HG03558 (cell line): ENCODE measurements at regions not wholly inside any gene's neighbourhood (a gene's known extent, or its start where the extent isn't known, plus 50 kb on each side); places are given as distances from the start of the nearest gene placed in this dataset.

Experiments
- ATAC-seq: cut with Tn5 transposase; IDR thresholded peaks from one replicate; pipeline ENCODE4 v1.9.1; 2021; ENCODE audit warnings: moderate number of reproducible peaks; ENCODE audit not compliant: unreplicated experiment; ENCODE audit errors: extremely low read depth

GRCh38 chr7:106606120-106606519 is 54.8 kb downstream of the CCDC71L start:
- ATAC-seq = no peak

DNA sequence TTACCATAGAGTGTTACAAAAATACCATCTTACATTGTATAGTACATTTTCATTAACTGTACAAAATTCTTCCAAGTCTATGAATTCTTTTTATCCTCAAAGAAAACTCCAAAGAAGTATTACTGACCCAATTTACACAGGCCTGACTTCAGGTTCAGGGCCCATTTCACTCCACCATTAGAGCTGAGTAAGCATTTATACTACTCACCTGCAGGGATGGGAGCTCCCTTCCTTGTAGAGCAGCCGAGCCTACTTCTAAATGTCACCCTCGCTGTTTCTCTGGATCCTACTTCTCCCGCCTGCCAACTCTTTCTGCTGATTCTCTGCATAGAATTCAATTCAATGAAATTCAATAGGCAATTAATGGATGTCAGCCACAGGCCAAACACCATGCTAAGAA is 56.0 kb downstream of the CCDC71L start:
- ATAC-seq = no peak

- ATAC-seq = no peak
Measured at GRCh38 chr7:106604303-106604924, 56.5 kb downstream of the CCDC71L start.

DNA sequence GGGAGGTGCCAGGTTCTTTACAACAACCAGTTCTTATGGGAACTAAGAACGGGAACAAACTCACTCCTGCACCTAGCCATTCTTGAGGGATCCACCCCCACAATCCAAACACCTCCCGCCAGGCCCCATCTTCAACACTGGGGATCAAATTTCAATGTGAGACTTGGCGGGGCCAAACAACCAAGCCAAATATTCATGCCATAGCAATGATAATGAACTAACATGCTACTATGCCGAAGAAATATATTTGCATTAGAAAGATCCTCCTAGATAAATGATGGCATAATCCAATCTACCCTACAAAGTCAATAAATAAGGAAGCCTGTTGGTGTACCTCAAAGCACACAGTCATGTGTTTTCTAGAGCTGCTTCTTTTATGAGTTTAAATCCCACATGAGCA is 57.6 kb downstream of the CCDC71L start:
- no peak for ATAC-seq

DNA sequence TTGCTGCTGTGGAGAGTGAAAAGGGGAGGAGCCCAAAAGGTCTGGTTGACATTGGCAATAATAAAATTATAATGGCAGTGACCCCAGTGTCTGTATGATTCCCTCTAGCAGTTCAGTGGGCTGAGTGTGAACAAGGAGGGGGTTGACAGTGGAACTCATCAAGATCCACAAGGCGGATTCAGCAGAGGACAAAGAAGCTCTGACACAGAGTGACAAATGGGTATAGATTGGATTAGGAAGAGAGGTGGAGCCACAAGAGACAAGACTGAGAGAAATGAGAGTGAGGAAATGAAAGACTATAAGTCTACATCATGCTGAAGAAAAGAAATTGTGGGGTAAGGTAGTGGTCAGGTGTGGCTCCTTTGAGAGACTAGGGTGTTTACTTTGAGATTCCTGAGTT is 58.9 kb downstream of the CCDC71L start:
- no peak for ATAC-seq

DNA sequence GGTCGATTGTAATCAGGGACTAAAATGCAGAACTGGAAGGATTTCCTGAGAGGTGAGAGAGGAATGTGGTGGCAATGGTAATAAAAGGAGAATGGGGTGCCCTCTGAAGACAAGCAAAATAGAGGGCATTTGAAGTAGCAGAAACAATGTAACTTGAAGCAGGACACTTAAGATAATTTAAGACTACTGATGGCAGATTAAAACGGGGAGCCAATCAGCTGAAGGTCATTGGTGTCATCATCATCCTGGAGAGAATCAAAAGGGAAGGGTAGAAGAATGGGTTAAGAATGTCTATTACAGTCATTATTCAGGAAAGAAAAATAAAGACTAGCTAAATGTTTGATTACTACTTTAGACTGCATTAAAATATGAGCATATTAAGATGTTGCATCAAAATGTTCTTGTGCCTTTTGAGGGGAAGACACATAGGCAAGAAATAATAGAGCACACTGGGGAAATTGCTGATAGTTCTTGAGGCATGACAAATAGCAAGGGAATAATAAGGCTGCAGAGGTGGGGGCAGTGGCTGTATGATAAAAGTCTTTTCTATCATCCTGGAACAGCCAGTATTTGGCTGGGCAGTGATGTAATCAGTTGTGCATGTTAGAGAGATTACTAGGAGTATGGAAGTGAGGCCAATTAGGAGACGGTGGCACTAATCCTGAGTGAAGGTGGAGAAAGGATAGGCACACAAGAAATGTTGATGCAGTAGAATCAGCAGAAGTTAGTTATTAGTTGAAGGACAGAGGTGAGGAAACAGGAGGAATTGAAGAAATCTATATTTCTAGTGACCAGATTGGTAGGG is 60.2 kb downstream of the CCDC71L start:
- ATAC-seq = no peak

DNA sequence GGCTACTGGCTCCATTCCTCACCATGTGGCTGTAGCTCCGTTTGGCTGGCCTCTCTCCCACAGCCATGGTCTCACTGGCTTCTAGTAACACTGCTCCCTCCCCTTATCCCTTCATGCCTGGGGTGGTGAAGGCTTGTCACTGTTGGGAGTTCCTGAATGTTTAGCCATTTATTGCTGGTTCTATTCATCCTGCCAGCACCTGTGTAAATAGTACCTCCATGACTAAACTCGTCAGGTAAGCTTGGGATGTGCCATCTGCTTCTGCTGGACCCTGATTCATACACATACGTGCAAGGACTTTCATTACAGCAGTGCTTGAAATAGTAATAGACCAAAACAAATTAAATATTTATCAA is 61.6 kb downstream of the CCDC71L start:
- no peak for ATAC-seq

GRCh38 chr7:106598663-106599342 is 62.2 kb downstream of the CCDC71L start:
- ATAC-seq = peak; percentile 93

DNA sequence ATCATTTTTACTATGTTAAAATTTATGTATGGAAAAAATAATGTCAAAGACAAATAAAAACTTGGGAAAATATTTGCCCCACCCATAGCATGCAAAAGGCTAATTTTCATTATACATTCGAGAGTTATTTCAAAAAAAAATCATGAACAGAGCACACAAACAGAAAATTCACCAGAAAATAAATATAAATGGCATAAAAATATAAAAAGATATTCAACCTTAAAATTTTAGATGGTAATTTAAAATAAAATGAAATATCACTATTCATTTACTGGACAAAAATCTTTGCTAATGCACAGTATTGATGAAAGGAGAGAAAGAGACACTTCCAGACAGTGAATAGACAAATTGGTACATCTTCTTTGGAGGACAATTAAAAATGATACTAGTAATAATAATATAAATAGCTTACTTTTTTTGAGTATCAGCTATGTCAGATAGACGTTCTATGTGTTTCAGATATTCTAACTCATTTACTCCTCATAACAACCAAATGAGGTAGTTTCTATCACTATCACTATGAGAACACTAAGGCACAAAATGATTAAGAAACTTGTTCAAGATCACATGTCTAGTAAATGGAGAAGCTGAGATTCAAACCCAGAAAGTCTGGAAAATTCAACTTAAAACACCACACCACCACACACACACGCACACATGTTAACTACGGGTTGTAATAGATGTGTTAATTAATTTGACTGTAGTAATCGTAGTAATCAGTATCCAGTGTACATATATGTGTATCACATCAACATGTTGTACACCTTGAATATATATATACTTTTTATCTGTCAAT is 63.0 kb downstream of the CCDC71L start:
- ATAC-seq = no peak

GRCh38 chr7:106597014-106597413 is 63.9 kb downstream of the CCDC71L start:
- no peak for ATAC-seq

DNA sequence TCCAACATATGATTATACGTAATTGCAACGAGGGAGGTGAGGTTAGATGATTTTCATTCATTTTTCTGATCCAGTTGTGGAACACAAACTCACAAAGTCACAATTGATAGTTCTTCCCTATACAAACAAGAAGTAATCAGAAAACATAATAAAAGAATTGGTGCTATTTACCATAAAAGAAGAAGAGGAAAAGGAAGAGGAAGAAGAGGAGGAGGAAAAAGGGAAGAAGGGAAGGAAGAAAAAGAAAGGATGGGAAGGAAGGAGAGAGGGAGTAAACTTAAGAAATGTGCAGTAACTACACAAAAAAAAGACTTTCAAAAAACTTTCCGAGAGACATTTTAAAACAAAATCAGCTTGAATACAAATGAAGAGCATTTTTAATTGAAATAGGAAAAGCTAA is 65.0 kb downstream of the CCDC71L start:
- no peak for ATAC-seq

DNA sequence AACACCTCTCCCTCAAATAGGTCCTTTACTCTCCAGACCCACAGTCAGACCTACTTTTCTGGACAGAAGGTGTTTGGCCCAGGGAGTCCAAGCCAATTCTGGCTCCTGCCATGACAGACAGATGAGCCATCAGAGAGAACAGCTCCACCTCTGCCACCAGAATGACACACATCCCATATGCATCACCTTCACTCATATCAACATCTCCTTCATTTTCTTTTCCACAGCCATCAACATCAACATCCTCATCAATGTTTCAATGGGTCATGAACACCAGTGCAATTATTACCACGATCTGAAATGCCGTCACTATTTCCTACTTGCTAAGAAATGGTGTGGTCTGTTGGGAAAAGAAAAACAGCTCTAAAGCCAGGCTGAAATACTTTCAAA is 67.9 kb downstream of the CCDC71L start:
- no peak for ATAC-seq

DNA sequence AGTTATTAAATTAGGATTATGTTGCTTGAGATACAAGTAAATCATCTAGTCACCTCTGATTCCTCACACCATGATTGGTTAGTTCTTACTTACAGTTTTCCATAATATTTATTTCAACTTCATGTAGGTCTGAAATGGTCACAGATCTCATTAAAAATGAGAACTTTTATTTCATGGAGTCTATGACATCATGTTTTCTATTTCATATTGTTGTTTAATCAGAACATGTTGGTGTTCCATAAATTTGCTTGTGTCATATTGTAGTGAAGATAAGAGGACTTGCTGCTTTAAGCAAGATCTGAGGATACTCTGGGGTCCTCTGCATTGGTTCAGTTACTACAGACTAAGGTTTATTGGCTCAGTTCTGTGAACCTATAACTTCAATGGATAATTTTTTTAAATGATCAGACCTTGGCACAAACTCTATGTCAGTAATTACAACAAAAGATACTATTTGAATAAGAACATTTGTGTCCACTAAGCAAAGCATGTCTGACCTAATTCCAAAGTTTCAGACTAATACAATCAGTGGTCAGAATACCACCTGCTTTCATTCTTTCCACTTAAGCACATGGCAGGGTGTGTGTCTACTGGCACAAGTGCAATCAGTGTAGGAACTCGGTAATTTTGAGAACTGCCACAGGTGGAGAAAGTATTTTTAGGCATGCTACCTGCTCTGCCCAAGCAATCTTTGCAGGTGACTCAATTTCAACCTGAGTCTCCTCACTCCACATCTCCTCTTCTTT is 68.5 kb downstream of the CCDC71L start:
- ATAC-seq = no peak

DNA sequence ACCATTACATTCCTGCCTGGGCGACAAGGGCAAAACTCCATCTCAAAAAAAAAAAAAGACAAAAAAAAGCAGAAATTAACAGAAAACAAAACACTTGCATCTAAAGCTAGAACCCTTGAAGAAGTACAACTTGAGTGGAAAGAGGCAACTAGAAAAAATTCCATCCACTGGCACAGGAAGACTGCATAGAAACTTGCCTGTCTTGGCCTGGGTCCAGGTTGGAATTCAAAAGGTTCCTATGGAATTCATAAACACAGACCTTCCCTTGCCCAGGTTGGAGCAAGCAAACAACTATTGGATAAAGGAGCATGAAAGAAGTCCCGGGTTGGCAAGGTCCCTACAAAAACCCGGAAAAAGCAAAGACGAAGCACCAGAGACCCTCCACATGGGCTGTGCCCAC is 69.8 kb downstream of the CCDC71L start:
- no peak for ATAC-seq

DNA sequence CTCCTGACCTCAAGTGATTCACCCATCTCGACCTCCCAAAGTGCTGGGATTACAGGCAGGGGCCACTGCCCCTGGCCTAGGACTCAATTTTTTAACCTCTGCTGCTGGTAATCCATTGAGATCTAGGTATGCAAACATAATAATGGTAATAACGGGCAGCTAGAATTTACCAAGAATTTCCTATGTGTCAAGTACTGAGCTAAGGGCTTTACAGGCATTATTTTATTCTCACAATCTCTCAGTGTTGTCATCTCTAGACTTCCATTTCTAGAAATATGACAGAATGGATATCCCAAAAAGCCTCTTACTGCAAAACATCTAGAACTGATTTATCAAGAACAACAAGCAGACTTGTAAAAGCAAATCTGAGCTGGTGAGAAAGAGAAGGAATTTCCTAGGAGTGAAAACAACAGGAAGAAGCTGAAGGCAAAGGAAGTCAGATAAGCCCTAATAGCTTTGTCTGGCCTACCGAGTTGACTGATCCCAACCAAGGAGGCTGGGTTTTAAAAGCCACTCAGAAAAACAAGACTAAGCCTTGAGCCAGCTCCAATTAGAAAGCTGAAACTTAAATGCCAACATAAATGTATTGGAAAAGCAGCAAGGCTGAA is 70.6 kb downstream of the CCDC71L start:
- ATAC-seq = no peak

DNA sequence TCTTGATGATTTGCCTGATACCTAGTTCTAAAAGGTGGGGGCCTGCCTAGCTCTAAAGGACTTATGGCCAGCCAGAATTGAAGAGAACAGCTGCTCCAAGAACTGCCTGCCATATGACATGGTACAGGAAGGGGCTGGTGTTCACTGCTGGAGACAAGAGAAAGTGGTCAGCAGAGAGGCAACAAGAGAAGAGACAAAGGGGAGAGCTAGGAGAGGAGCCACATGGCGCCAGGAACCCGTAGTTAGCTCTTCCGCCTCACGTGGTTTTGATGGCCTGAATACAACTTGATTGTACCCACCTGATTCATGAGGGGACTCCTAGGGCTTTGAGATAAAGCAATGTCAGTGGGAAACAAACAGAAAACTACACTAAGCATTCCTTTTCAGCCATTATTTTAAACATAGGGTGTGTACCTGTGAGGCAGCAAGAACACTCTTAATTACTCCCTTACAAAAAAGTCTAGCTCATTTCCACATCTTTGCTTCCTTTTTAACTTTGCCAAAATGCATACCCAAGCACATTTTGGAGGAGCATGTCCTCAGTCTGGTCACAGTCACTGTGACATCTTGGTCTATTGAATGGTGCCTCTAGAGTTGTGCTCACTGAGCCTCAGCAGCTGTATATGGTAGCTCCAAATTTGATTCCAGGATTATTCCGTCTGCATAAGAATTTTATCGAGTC is 71.6 kb downstream of the CCDC71L start:
- no peak for ATAC-seq

DNA sequence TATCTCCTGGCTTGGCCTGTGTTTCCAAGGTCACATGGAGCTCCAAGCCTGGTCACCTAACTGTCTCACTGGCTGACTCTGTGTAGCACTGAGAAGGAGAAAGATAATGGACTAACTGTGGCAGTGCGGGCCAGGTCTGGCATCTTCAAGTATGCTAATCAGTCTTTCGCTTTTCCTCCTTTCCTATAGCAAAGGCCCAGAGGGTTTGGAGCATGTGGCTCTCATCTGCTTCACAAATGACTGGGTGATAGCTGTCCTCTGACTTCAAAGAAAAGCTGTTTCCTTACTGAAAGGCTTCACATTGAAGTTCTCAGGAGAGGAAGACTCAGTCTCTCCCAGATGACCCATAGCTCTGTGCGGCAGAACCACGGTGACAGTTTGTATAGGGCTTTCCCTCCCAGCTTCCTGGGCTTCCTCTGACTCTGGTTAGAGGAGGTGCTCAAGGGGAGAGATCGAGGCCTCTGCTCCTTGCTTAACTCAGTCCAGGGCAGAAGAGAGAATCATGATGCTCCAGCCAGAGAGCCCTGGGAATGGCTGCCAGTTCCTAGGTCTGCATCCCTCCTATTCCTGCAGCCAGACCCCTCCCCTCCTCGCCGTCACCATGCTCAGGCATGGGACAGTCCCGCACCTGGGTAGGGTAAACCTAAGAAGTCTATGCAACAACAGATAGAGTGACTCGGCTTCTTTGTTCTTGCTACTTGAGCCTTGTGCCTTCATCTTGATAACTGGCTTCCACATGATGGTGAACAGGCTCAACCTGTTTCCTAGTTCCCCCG is 72.3 kb downstream of the CCDC71L start:
- no peak for ATAC-seq
